GM23338 (cell line): ENCODE measurements at regions not wholly inside any gene's neighbourhood (a gene's known extent, or its start where the extent isn't known, plus 50 kb on each side); places are given as distances from the start of the nearest gene placed in this dataset.

Source experiments
- ATAC-seq: fragments of 200-7000 bp; cut with Tn5 transposase; 3 replicates; pipeline ENCODE4 v1.9.1; 2020
- DNase-seq: peaks from one replicate; pipeline ENCODE4 v3.0.0-alpha.2; 2015; ENCODE audit warnings: low spot score
- H2AFZ ChIP-seq: fragments of 200-600 bp; sonication (generic); 2 replicates; pipeline ENCODE4 v1.8.0; 2016; ENCODE audit warnings: antibody characterized with exemption, mild to moderate bottlenecking, moderate library complexity
- H3F3A ChIP-seq: fragments of 200-600 bp; sonication (generic); replicated peaks from 2 replicates; pipeline ENCODE4 v1.8.0; 2017; ENCODE audit warnings: antibody characterized with exemption, mixed run types, low read depth
- H3K27ac ChIP-seq: fragments of 200-600 bp; sonication (generic); 2 replicates; pipeline ENCODE4 v1.6.1; 2016; ENCODE audit warnings: low read depth
- H3K27me3 ChIP-seq: fragments of 200-600 bp; sonication (generic); 2 replicates; pipeline ENCODE4 v1.8.0; 2016; ENCODE audit warnings: mild to moderate bottlenecking, mixed run types, moderate library complexity; ENCODE audit not compliant: insufficient read depth
- H3K36me3 ChIP-seq: fragments of 200-600 bp; sonication (generic); 2 replicates; pipeline ENCODE4 v1.8.0; 2016; ENCODE audit warnings: mild to moderate bottlenecking; ENCODE audit not compliant: insufficient read depth
- H3K4me1 ChIP-seq: fragments of 200-600 bp; sonication (generic); 2 replicates; pipeline ENCODE4 v1.8.0; 2016; ENCODE audit warnings: mild to moderate bottlenecking, moderate library complexity; ENCODE audit not compliant: insufficient read depth
- H3K4me2 ChIP-seq: fragments of 200-600 bp; sonication (generic); 2 replicates; pipeline ENCODE4 v1.7.1; 2017; ENCODE audit warnings: mixed run types
- H3K4me3 ChIP-seq: fragments of 200-600 bp; sonication (generic); 2 replicates; pipeline ENCODE4 v1.6.1; 2016; ENCODE audit warnings: mixed run types
- H3K79me2 ChIP-seq: fragments of 200-600 bp; sonication (generic); replicated peaks from 2 replicates; pipeline ENCODE4 v1.8.0; 2017; ENCODE audit warnings: mild to moderate bottlenecking; ENCODE audit not compliant: insufficient read depth
- H3K9me2 ChIP-seq: fragments of 200-600 bp; sonication (generic); 2 replicates; pipeline ENCODE4 v1.8.0; 2017; ENCODE audit not compliant: insufficient read depth
- H4K20me1 ChIP-seq: fragments of 200-600 bp; sonication (generic); replicated peaks from 2 replicates; pipeline ENCODE4 v1.8.0; 2017; ENCODE audit warnings: mild to moderate bottlenecking; ENCODE audit not compliant: insufficient read depth
- H3K27ac Mint-ChIP-seq: 2 replicates; pipeline ENCODE4 v1.8.0; 2020; ENCODE audit warnings: inconsistent platforms, mild to moderate bottlenecking, moderate library complexity, mixed read lengths
- H3K27me3 Mint-ChIP-seq: 3 replicates; pipeline ENCODE4 v1.8.0; 2022; ENCODE audit warnings: low read depth, mild to moderate bottlenecking, moderate library complexity, mixed read lengths, inconsistent platforms; ENCODE audit not compliant: insufficient read depth, poor library complexity
- H3K36me3 Mint-ChIP-seq: 3 replicates; pipeline ENCODE4 v1.8.0; 2021; ENCODE audit warnings: low read depth, mild to moderate bottlenecking, inconsistent platforms, moderate library complexity, mixed read lengths
- H3K4me1 Mint-ChIP-seq: 3 replicates; pipeline ENCODE4 v1.8.0; 2020; ENCODE audit warnings: mild to moderate bottlenecking, inconsistent platforms, mixed read lengths
- H3K4me3 Mint-ChIP-seq: 3 replicates; pipeline ENCODE4 v1.8.0; 2021; ENCODE audit warnings: moderate library complexity, mild to moderate bottlenecking, inconsistent platforms, mixed read lengths
- H3K9me3 Mint-ChIP-seq: 3 replicates; pipeline ENCODE4 v1.8.0; 2020; ENCODE audit warnings: moderate library complexity, mild to moderate bottlenecking, inconsistent platforms, mixed read lengths
- EZH2 ChIP-seq: fragments of 200-600 bp; sonication (generic); IDR thresholded peaks from one replicate; pipeline ENCODE4 v1.8.0; 2017; ENCODE audit warnings: antibody characterized with exemption, mild to moderate bottlenecking, low read depth; ENCODE audit not compliant: unreplicated experiment
- EZH2phosphoT487 ChIP-seq: fragments of 200-600 bp; sonication (generic); IDR thresholded peaks from one replicate; pipeline ENCODE4 v1.8.1; 2018; ENCODE audit warnings: antibody characterized with exemption; ENCODE audit not compliant: unreplicated experiment
- JUNB ChIP-seq: IDR thresholded peaks from one replicate; pipeline ENCODE4 v1.6.1; 2016; ENCODE audit warnings: antibody characterized with exemption; ENCODE audit not compliant: unreplicated experiment
- NANOG ChIP-seq: IDR thresholded peaks from 2 replicates; pipeline ENCODE4 v1.6.1; 2016; ENCODE audit warnings: antibody characterized with exemption, borderline replicate concordance
- POLR2AphosphoS5 ChIP-seq: IDR thresholded peaks from 2 replicates; pipeline ENCODE4 v1.6.1; 2016; ENCODE audit warnings: antibody characterized with exemption, low read depth
- REST ChIP-seq: IDR thresholded peaks from one replicate; pipeline ENCODE4 v1.6.1; 2018; ENCODE audit warnings: antibody characterized with exemption; ENCODE audit not compliant: unreplicated experiment
- ZNF114 ChIP-seq: fragments of 250-450 bp; sonication (Bioruptor Pico); IDR thresholded peaks from 2 replicates; pipeline ENCODE4 v1.5.0; 2020; ENCODE audit warnings: mild to moderate bottlenecking, moderate library complexity
- ZNF331 ChIP-seq: fragments of 250-450 bp; sonication (Bioruptor Pico); IDR thresholded peaks from 2 replicates; pipeline ENCODE4 v1.5.0; 2020; ENCODE audit warnings: low read depth, mild to moderate bottlenecking, moderate library complexity
- TF ChIP-seq, protein P1 (sequence below): fragments of 250-450 bp; sonication (Bioruptor Pico); IDR thresholded peaks from 2 replicates; pipeline ENCODE4 v1.5.0; 2020; ENCODE audit warnings: mild to moderate bottlenecking, moderate library complexity
- TF ChIP-seq, protein P2 (sequence below): IDR thresholded peaks from 2 replicates; pipeline ENCODE4 v1.6.1; 2016; ENCODE audit warnings: antibody characterized with exemption

DNA sequence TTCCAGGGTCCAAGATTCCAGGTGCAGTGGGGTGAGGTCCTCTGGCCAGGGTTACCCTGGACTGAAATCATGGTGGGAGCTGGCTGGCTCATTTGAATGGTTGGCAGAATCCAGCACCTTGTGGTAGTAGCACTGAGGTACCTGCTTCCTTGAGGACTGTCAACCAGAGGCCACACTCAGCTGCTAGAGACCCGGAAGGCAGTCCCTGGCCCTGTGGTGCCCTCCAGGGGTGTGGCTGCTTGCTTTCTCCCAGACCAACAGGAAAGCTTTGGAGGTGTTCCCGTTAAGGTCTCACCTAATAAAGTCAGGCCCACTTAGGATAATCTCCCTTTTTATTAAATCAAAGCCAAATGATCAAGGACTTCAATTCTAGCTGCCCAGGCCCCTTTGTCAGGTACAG lies 107.7 kb upstream of the GDF10 start:
- no peak overlapping the region for H3K4me3 ChIP-seq
- H3K9me2 ChIP-seq = no peaks in the 10 kb centered on the region
- H3K79me2 ChIP-seq = no peaks in the 10 kb centered on the region
- no peak overlapping the region for H3K4me2 ChIP-seq
- no peaks in the 10 kb centered on the region for H4K20me1 ChIP-seq
- Mint-ChIP-seq H3K4me1 (no peaks in the 10 kb centered on the region), H3K9me3 (peaks cover 6% of the 10 kb centered on the region; the same call in 1 of the 3 replicates), H3K4me3 (no peak overlapping the region), H3K27ac (no peak overlapping the region), H3K36me3 (no peaks in the 10 kb centered on the region), H3K27me3 (peaks cover 4% of the 10 kb centered on the region)
- no peaks in the 10 kb centered on the region for H3F3A ChIP-seq
- H3K4me1 ChIP-seq = no peaks in the 10 kb centered on the region
- H3K36me3 ChIP-seq = no peaks in the 10 kb centered on the region
- DNase-seq = no peak
- no peak overlapping the region for H2AFZ ChIP-seq
- no peak for TF ChIP-seq NANOG
- no peak for TF ChIP-seq EZH2
- TF ChIP-seq ZNF114 (CRISPR knock-in tag) = no peak
- H3K27ac ChIP-seq = no peak overlapping the region
- no peaks in the 10 kb centered on the region for H3K27me3 ChIP-seq
- no peak; the same call in 2 of the 3 replicates for ATAC-seq

- H3K36me3 Mint-ChIP-seq = no peaks in the 10 kb centered on the region
- ATAC-seq = no peak
- no peak overlapping the region for H3K4me3 ChIP-seq
- TF ChIP-seq, protein P1, sequence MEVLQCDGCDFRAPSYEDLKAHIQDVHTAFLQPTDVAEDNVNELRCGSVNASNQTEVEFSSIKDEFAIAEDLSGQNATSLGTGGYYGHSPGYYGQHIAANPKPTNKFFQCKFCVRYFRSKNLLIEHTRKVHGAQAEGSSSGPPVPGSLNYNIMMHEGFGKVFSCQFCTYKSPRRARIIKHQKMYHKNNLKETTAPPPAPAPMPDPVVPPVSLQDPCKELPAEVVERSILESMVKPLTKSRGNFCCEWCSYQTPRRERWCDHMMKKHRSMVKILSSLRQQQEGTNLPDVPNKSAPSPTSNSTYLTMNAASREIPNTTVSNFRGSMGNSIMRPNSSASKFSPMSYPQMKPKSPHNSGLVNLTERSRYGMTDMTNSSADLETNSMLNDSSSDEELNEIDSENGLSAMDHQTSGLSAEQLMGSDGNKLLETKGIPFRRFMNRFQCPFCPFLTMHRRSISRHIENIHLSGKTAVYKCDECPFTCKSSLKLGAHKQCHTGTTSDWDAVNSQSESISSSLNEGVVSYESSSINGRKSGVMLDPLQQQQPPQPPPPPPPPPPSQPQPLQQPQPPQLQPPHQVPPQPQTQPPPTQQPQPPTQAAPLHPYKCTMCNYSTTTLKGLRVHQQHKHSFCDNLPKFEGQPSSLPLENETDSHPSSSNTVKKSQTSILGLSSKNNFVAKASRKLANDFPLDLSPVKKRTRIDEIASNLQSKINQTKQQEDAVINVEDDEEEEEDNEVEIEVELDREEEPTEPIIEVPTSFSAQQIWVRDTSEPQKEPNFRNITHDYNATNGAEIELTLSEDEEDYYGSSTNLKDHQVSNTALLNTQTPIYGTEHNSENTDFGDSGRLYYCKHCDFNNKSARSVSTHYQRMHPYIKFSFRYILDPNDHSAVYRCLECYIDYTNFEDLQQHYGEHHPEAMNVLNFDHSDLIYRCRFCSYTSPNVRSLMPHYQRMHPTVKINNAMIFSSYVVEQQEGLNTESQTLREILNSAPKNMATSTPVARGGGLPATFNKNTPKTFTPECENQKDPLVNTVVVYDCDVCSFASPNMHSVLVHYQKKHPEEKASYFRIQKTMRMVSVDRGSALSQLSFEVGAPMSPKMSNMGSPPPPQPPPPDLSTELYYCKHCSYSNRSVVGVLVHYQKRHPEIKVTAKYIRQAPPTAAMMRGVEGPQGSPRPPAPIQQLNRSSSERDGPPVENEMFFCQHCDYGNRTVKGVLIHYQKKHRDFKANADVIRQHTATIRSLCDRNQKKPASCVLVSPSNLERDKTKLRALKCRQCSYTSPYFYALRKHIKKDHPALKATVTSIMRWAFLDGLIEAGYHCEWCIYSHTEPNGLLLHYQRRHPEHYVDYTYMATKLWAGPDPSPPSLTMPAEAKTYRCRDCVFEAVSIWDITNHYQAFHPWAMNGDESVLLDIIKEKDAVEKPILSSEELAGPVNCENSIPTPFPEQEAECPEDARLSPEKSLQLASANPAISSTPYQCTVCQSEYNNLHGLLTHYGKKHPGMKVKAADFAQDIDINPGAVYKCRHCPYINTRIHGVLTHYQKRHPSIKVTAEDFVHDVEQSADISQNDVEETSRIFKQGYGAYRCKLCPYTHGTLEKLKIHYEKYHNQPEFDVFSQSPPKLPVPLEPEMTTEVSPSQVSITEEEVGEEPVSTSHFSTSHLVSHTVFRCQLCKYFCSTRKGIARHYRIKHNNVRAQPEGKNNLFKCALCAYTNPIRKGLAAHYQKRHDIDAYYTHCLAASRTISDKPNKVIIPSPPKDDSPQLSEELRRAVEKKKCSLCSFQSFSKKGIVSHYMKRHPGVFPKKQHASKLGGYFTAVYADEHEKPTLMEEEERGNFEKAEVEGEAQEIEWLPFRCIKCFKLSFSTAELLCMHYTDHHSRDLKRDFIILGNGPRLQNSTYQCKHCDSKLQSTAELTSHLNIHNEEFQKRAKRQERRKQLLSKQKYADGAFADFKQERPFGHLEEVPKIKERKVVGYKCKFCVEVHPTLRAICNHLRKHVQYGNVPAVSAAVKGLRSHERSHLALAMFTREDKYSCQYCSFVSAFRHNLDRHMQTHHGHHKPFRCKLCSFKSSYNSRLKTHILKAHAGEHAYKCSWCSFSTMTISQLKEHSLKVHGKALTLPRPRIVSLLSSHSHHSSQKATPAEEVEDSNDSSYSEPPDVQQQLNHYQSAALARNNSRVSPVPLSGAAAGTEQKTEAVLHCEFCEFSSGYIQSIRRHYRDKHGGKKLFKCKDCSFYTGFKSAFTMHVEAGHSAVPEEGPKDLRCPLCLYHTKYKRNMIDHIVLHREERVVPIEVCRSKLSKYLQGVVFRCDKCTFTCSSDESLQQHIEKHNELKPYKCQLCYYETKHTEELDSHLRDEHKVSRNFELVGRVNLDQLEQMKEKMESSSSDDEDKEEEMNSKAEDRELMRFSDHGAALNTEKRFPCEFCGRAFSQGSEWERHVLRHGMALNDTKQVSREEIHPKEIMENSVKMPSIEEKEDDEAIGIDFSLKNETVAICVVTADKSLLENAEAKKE (CRISPR knock-in tag) = no peak
- TF ChIP-seq EZH2 (no peak), NANOG (no peak), ZNF331 (CRISPR knock-in tag) (no peak), EZH2phosphoT487 (no peak), JUNB (no peak), REST (no peak), POLR2AphosphoS5 (no peak)
- TF ChIP-seq, protein P2, sequence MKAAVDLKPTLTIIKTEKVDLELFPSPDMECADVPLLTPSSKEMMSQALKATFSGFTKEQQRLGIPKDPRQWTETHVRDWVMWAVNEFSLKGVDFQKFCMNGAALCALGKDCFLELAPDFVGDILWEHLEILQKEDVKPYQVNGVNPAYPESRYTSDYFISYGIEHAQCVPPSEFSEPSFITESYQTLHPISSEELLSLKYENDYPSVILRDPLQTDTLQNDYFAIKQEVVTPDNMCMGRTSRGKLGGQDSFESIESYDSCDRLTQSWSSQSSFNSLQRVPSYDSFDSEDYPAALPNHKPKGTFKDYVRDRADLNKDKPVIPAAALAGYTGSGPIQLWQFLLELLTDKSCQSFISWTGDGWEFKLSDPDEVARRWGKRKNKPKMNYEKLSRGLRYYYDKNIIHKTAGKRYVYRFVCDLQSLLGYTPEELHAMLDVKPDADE = no peak
Measured at GRCh38 chr10:47193666-47194065, 106.3 kb upstream of the GDF10 start.

More at GRCh38 chr10:47193666-47194065, 106.3 kb upstream of the GDF10 start:
- Mint-ChIP-seq H3K4me3 (no peak overlapping the region), H3K27ac (no peak overlapping the region), H3K9me3 (peaks cover 6% of the 10 kb centered on the region; the same call in 1 of the 3 replicates), H3K27me3 (peaks cover 3% of the 10 kb centered on the region), H3K4me1 (no peaks in the 10 kb centered on the region)
- no peak overlapping the region for H2AFZ ChIP-seq
- H4K20me1 ChIP-seq = no peaks in the 10 kb centered on the region
- H3K9me2 ChIP-seq = no peaks in the 10 kb centered on the region; the same call in 1 of the 2 replicates
- H3K4me1 ChIP-seq = no peaks in the 10 kb centered on the region
- H3K4me2 ChIP-seq = no peak overlapping the region
- no peaks in the 10 kb centered on the region for H3K36me3 ChIP-seq
- DNase-seq = no peak
- no peaks in the 10 kb centered on the region for H3F3A ChIP-seq
- no peaks in the 10 kb centered on the region for H3K27me3 ChIP-seq
- no peaks in the 10 kb centered on the region for H3K79me2 ChIP-seq
- H3K27ac ChIP-seq = no peak overlapping the region
